ENCODE measurements at regions not wholly inside any gene's neighbourhood (a gene's known extent, or its start where the extent isn't known, plus 50 kb on each side); places are given as distances from the start of the nearest gene placed in this dataset.

GRCh38 chr16:86035906-86036305 lies 136.9 kb downstream of the IRF8 start:
- ChIA-PET POLR2A (no interaction called here), CTCF (interaction anchor here (1.2 kb wide), 1 partner anchor 13 kb away, joined by 3 read pairs; no protein-coding TSS in a partner anchor)
- WGBS (ENCODE audit: insufficient coverage) = 98% methylated on average over 13 of the region's 13 CpGs
- H3K9me3 ChIP-seq (ENCODE audit: control extremely low read depth in 1 of 5, control insufficient read depth in 4 of 5, insufficient read depth in 2 of 5, low read depth in 1 of 5, low read length in 4 of 5) = peaks cover 0 to 4% (median 3%) of the 10 kb centered on the region in 5 experiments
- H3K27ac ChIP-seq (ENCODE audit: insufficient read depth in 1 of 2, low read depth in 1 of 2, low read length in 2 of 2, poor library complexity in 1 of 2, severe bottlenecking in 2 of 2) = no peak overlapping the region
- peaks cover 0 to 40% (median 3%) of the 10 kb centered on the region in 5 experiments for H3K27me3 ChIP-seq (replicated peaks in 2 of 5; ENCODE audit: control insufficient read depth in 4 of 5, insufficient read depth in 5 of 5, low read length in 4 of 5)
- DNase-seq = no peak
- no peak overlapping the region for H3K4me3 ChIP-seq (ENCODE audit: control insufficient read depth in 1 of 7, extremely low read depth in 1 of 7, insufficient read depth in 4 of 7, low read depth in 2 of 7, low read length in 6 of 7)
- H3K4me1 ChIP-seq (ENCODE audit: control extremely low read depth in 1 of 4, control insufficient read depth in 4 of 4, insufficient read depth in 4 of 4, low read length in 3 of 4) = peaks cover 2 to 3% (median 3%) of the 10 kb centered on the region in 4 experiments
- H3K36me3 ChIP-seq (ENCODE audit: control insufficient read depth in 4 of 4, insufficient read depth in 4 of 4, low read length in 3 of 4) = no peaks in the 10 kb centered on the region

GRCh38 chr16:86037999-86038925 lies 139.3 kb downstream of the IRF8 start:
- Histone ChIP-seq H3K27me3 (replicated peaks in 2 of 5; ENCODE audit: control insufficient read depth in 4 of 5, insufficient read depth in 5 of 5, low read length in 4 of 5) (peaks cover 0 to 43% (median 5%) of the 10 kb centered on the region in 5 experiments), H3K4me3 (ENCODE audit: control insufficient read depth in 1 of 7, extremely low read depth in 1 of 7, insufficient read depth in 4 of 7, low read depth in 2 of 7, low read length in 6 of 7) (no peak overlapping the region), H3K4me1 (ENCODE audit: control extremely low read depth in 1 of 4, control insufficient read depth in 4 of 4, insufficient read depth in 4 of 4, low read length in 3 of 4) (peaks cover 2 to 3% (median 3%) of the 10 kb centered on the region in 4 experiments), H3K9me3 (ENCODE audit: control extremely low read depth in 1 of 5, control insufficient read depth in 4 of 5, insufficient read depth in 2 of 5, low read depth in 1 of 5, low read length in 4 of 5) (peaks cover 0 to 4% (median 0%) of the 10 kb centered on the region in 5 experiments), H3K36me3 (ENCODE audit: control insufficient read depth in 4 of 4, insufficient read depth in 4 of 4, low read length in 3 of 4) (no peaks in the 10 kb centered on the region), H3K27ac (ENCODE audit: insufficient read depth in 1 of 2, low read depth in 1 of 2, low read length in 2 of 2, poor library complexity in 1 of 2, severe bottlenecking in 2 of 2) (no peak overlapping the region)
- CTCF ChIA-PET = no interaction called here
- 93% methylated on average over 19 of the region's 23 CpGs for WGBS (ENCODE audit: insufficient coverage)
- no peak for DNase-seq
- POLR2A ChIA-PET = no interaction called here

- ChIA-PET CTCF (no interaction called here), POLR2A (no interaction called here)
- peaks cover 0 to 43% (median 5%) of the 10 kb centered on the region in 5 experiments for H3K27me3 ChIP-seq (replicated peaks in 2 of 5; ENCODE audit: control insufficient read depth in 4 of 5, insufficient read depth in 5 of 5, low read length in 4 of 5)
- WGBS (ENCODE audit: insufficient coverage) = 30% methylated on average over 10 of the region's 13 CpGs
- H3K36me3 ChIP-seq (ENCODE audit: control insufficient read depth in 4 of 4, insufficient read depth in 4 of 4, low read length in 3 of 4) = no peaks in the 10 kb centered on the region
- no peak overlapping the region for H3K4me3 ChIP-seq (ENCODE audit: control insufficient read depth in 1 of 7, extremely low read depth in 1 of 7, insufficient read depth in 4 of 7, low read depth in 2 of 7, low read length in 6 of 7)
- H3K9me3 ChIP-seq (ENCODE audit: control extremely low read depth in 1 of 5, control insufficient read depth in 4 of 5, insufficient read depth in 2 of 5, low read depth in 1 of 5, low read length in 4 of 5) = peaks cover 0 to 4% (median 0%) of the 10 kb centered on the region in 5 experiments
- DNase-seq = peak; percentile 71 to 88 (median 81)
- no peak overlapping the region for H3K27ac ChIP-seq (ENCODE audit: insufficient read depth in 1 of 2, low read depth in 1 of 2, low read length in 2 of 2, poor library complexity in 1 of 2, severe bottlenecking in 2 of 2)
- peaks cover 2 to 3% (median 3%) of the 10 kb centered on the region in 4 experiments for H3K4me1 ChIP-seq (ENCODE audit: control extremely low read depth in 1 of 4, control insufficient read depth in 4 of 4, insufficient read depth in 4 of 4, low read length in 3 of 4)
Observed at GRCh38 chr16:86038926-86039310, 140.0 kb downstream of the IRF8 start.

- Histone ChIP-seq H3K36me3 (ENCODE audit: control insufficient read depth in 4 of 4, insufficient read depth in 4 of 4, low read length in 3 of 4) (no peaks in the 10 kb centered on the region), H3K27ac (ENCODE audit: insufficient read depth in 1 of 2, low read depth in 1 of 2, low read length in 2 of 2, poor library complexity in 1 of 2, severe bottlenecking in 2 of 2) (no peak overlapping the region), H3K4me3 (ENCODE audit: control insufficient read depth in 1 of 7, extremely low read depth in 1 of 7, insufficient read depth in 4 of 7, low read depth in 2 of 7, low read length in 6 of 7) (no peak overlapping the region), H3K4me1 (ENCODE audit: control extremely low read depth in 1 of 4, control insufficient read depth in 4 of 4, insufficient read depth in 4 of 4, low read length in 3 of 4) (peaks cover 2 to 5% (median 3%) of the 10 kb centered on the region in 4 experiments), H3K9me3 (ENCODE audit: control extremely low read depth in 1 of 5, control insufficient read depth in 4 of 5, insufficient read depth in 2 of 5, low read depth in 1 of 5, low read length in 4 of 5) (peaks cover 0 to 4% (median 0%) of the 10 kb centered on the region in 5 experiments), H3K27me3 (replicated peaks in 2 of 5; ENCODE audit: control insufficient read depth in 4 of 5, insufficient read depth in 5 of 5, low read length in 4 of 5) (peaks cover 0 to 42% (median 5%) of the 10 kb centered on the region in 5 experiments)
- DNase-seq = no peak
- 93% methylated on average over 9 of the region's 12 CpGs for WGBS (ENCODE audit: insufficient coverage)
- ChIA-PET POLR2A (no interaction called here), CTCF (no interaction called here)
Observed at GRCh38 chr16:86039606-86040005, 140.6 kb downstream of the IRF8 start.

- DNase-seq = no peak
- H3K4me3 ChIP-seq (ENCODE audit: control insufficient read depth in 1 of 7, extremely low read depth in 1 of 7, insufficient read depth in 4 of 7, low read depth in 2 of 7, low read length in 6 of 7) = no peak overlapping the region
- peaks cover 0 to 4% (median 0%) of the 10 kb centered on the region in 5 experiments for H3K9me3 ChIP-seq (ENCODE audit: control extremely low read depth in 1 of 5, control insufficient read depth in 4 of 5, insufficient read depth in 2 of 5, low read depth in 1 of 5, low read length in 4 of 5)
- ChIA-PET POLR2A (no interaction called here), CTCF (no interaction called here)
- no peak overlapping the region for H3K27ac ChIP-seq (ENCODE audit: insufficient read depth in 1 of 2, low read depth in 1 of 2, low read length in 2 of 2, poor library complexity in 1 of 2, severe bottlenecking in 2 of 2)
- H3K27me3 ChIP-seq (replicated peaks in 2 of 5; ENCODE audit: control insufficient read depth in 4 of 5, insufficient read depth in 5 of 5, low read length in 4 of 5) = peaks cover 0 to 42% (median 5%) of the 10 kb centered on the region in 5 experiments
- no peaks in the 10 kb centered on the region for H3K36me3 ChIP-seq (ENCODE audit: control insufficient read depth in 4 of 4, insufficient read depth in 4 of 4, low read length in 3 of 4)
- WGBS (ENCODE audit: insufficient coverage) = 93% methylated on average over 17 of the region's 17 CpGs
- H3K4me1 ChIP-seq (ENCODE audit: control extremely low read depth in 1 of 4, control insufficient read depth in 4 of 4, insufficient read depth in 4 of 4, low read length in 3 of 4) = peaks cover 2 to 9% (median 3%) of the 10 kb centered on the region in 4 experiments
Observed at GRCh38 chr16:86040496-86040895, 141.5 kb downstream of the IRF8 start.

GRCh38 chr16:86041215-86041614 lies 142.3 kb downstream of the IRF8 start:
- Histone ChIP-seq H3K36me3 (ENCODE audit: control insufficient read depth in 4 of 4, insufficient read depth in 4 of 4, low read length in 3 of 4) (no peaks in the 10 kb centered on the region), H3K4me3 (ENCODE audit: control insufficient read depth in 1 of 7, extremely low read depth in 1 of 7, insufficient read depth in 4 of 7, low read depth in 2 of 7, low read length in 6 of 7) (no peak overlapping the region), H3K4me1 (ENCODE audit: control extremely low read depth in 1 of 4, control insufficient read depth in 4 of 4, insufficient read depth in 4 of 4, low read length in 3 of 4) (peaks cover 2 to 9% (median 3%) of the 10 kb centered on the region in 4 experiments), H3K27ac (ENCODE audit: insufficient read depth in 1 of 2, low read depth in 1 of 2, low read length in 2 of 2, poor library complexity in 1 of 2, severe bottlenecking in 2 of 2) (no peak overlapping the region), H3K27me3 (replicated peaks in 2 of 5; ENCODE audit: control insufficient read depth in 4 of 5, insufficient read depth in 5 of 5, low read length in 4 of 5) (peaks cover 0 to 46% (median 5%) of the 10 kb centered on the region in 5 experiments), H3K9me3 (ENCODE audit: control extremely low read depth in 1 of 5, control insufficient read depth in 4 of 5, insufficient read depth in 2 of 5, low read depth in 1 of 5, low read length in 4 of 5) (no peaks in the 10 kb centered on the region)
- POLR2A ChIA-PET = no interaction called here
- no peak for DNase-seq
- 97% methylated on average over 10 of the region's 11 CpGs for WGBS (ENCODE audit: insufficient coverage)
- CTCF ChIA-PET = interaction anchor here (0.6 to 1.2 kb wide), 2 partner anchors 14 to 97 kb away, joined by 3 to 4 read pairs; no protein-coding TSS in a partner anchor

- H3K9me3 ChIP-seq (ENCODE audit: control extremely low read depth in 1 of 5, control insufficient read depth in 4 of 5, insufficient read depth in 2 of 5, low read depth in 1 of 5, low read length in 4 of 5) = no peaks in the 10 kb centered on the region
- H3K4me1 ChIP-seq (ENCODE audit: control extremely low read depth in 1 of 4, control insufficient read depth in 4 of 4, insufficient read depth in 4 of 4, low read length in 3 of 4) = peaks cover 2 to 9% (median 3%) of the 10 kb centered on the region in 4 experiments
- H3K27ac ChIP-seq (ENCODE audit: insufficient read depth in 1 of 2, low read depth in 1 of 2, low read length in 2 of 2, poor library complexity in 1 of 2, severe bottlenecking in 2 of 2) = no peak overlapping the region
- H3K4me3 ChIP-seq (ENCODE audit: control insufficient read depth in 1 of 7, extremely low read depth in 1 of 7, insufficient read depth in 4 of 7, low read depth in 2 of 7, low read length in 6 of 7) = no peak overlapping the region
- H3K36me3 ChIP-seq (ENCODE audit: control insufficient read depth in 4 of 4, insufficient read depth in 4 of 4, low read length in 3 of 4) = no peaks in the 10 kb centered on the region
- DNase-seq = no peak
- WGBS (ENCODE audit: insufficient coverage) = 86% methylated on average over 4 of the region's 4 CpGs
- ChIA-PET POLR2A (no interaction called here), CTCF (interaction anchor here (1.2 kb wide), 1 partner anchor 14 kb away, joined by 4 read pairs; no protein-coding TSS in a partner anchor)
- peaks cover 0 to 52% (median 5%) of the 10 kb centered on the region in 5 experiments for H3K27me3 ChIP-seq (replicated peaks in 2 of 5; ENCODE audit: control insufficient read depth in 4 of 5, insufficient read depth in 5 of 5, low read length in 4 of 5)
Observed at GRCh38 chr16:86041807-86042206, 142.8 kb downstream of the IRF8 start.
